ENCODE measurements at regions not wholly inside any gene's neighbourhood (a gene's known extent, or its start where the extent isn't known, plus 50 kb on each side); places are given as distances from the start of the nearest gene placed in this dataset.

- POLR2A ChIA-PET: no interaction called here
- CTCF ChIA-PET: no interaction called here
- H3K4me3 ChIP-seq (ENCODE audit: low read depth, low read length): no peak overlapping the region
- DNase-seq (ENCODE audit: low read depth, low spot score): no peak
- TF ChIP-seq, protein P1, sequence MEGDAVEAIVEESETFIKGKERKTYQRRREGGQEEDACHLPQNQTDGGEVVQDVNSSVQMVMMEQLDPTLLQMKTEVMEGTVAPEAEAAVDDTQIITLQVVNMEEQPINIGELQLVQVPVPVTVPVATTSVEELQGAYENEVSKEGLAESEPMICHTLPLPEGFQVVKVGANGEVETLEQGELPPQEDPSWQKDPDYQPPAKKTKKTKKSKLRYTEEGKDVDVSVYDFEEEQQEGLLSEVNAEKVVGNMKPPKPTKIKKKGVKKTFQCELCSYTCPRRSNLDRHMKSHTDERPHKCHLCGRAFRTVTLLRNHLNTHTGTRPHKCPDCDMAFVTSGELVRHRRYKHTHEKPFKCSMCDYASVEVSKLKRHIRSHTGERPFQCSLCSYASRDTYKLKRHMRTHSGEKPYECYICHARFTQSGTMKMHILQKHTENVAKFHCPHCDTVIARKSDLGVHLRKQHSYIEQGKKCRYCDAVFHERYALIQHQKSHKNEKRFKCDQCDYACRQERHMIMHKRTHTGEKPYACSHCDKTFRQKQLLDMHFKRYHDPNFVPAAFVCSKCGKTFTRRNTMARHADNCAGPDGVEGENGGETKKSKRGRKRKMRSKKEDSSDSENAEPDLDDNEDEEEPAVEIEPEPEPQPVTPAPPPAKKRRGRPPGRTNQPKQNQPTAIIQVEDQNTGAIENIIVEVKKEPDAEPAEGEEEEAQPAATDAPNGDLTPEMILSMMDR (IDR thresholded peaks at IDR 0.05; ENCODE audit: insufficient read depth, low read length, missing control alignments): no peak
These were observed 247.6 kb upstream of the TSHZ2 start for GRCh38 chr20:52724541-52724940.

GRCh38 chr20:52722926-52723688 is 249.1 kb upstream of the TSHZ2 start:
- no peak overlapping the region for H3K4me3 ChIP-seq (ENCODE audit: low read depth, low read length)
- ChIA-PET CTCF (no interaction called here), POLR2A (no interaction called here)
- DNase-seq (ENCODE audit: low read depth, low spot score): no peak
- TF ChIP-seq, protein P1 (IDR thresholded peaks at IDR 0.05; ENCODE audit: insufficient read depth, low read length, missing control alignments): no peak

- TF ChIP-seq, protein P1 (IDR thresholded peaks at IDR 0.05; ENCODE audit: insufficient read depth, low read length, missing control alignments): no peak
- no peak overlapping the region for H3K4me3 ChIP-seq (ENCODE audit: low read depth, low read length)
- CTCF ChIA-PET: no interaction called here
- POLR2A ChIA-PET: no interaction called here
- DNase-seq (ENCODE audit: low read depth, low spot score): no peak
These were observed 264.0 kb upstream of the TSHZ2 start for GRCh38 chr20:52708137-52708536.

- no peak for DNase-seq (ENCODE audit: low read depth, low spot score)
- TF ChIP-seq, protein P1 (IDR thresholded peaks at IDR 0.05; ENCODE audit: insufficient read depth, low read length, missing control alignments): no peak
- POLR2A ChIA-PET: no interaction called here
- CTCF ChIA-PET: interaction anchor here (0.7 kb wide), 1 partner anchor 254 kb away, joined by 3 read pairs; no protein-coding TSS in a partner anchor
- no peak overlapping the region for H3K4me3 ChIP-seq (ENCODE audit: low read depth, low read length)
These were observed 267.6 kb upstream of the TSHZ2 start for GRCh38 chr20:52704553-52704952.

GRCh38 chr20:52688345-52688744 is 283.8 kb upstream of the TSHZ2 start:
- H3K4me3 ChIP-seq (ENCODE audit: low read depth, low read length): no peak overlapping the region
- CTCF ChIA-PET: no interaction called here
- no peak for DNase-seq (ENCODE audit: low read depth, low spot score)
- POLR2A ChIA-PET: no interaction called here
- TF ChIP-seq, protein P1 (IDR thresholded peaks at IDR 0.05; ENCODE audit: insufficient read depth, low read length, missing control alignments): no peak

GRCh38 chr20:52684905-52685304 is 287.3 kb upstream of the TSHZ2 start:
- H3K4me3 ChIP-seq (ENCODE audit: low read depth, low read length): no peak overlapping the region
- TF ChIP-seq, protein P1 (IDR thresholded peaks at IDR 0.05; ENCODE audit: insufficient read depth, low read length, missing control alignments): no peak
- no peak for DNase-seq (ENCODE audit: low read depth, low spot score)
- ChIA-PET POLR2A (no interaction called here), CTCF (no interaction called here)
